Cardiac muscle cell (in vitro differentiated cells and primary cell): ENCODE measurements at regions not wholly inside any gene's neighbourhood (a gene's known extent, or its start where the extent isn't known, plus 50 kb on each side); places are given as distances from the start of the nearest gene placed in this dataset.

Experiments used
- DNase-seq, 2 donors: peaks; one replicate each; pipeline versions ENCODE4 v3.0.0 to v3.0.0-alpha.2; 2010 to 2017; ENCODE audit warnings: low read depth in 1 of 2, low spot score in 1 of 2
- H3K27ac ChIP-seq: fragments of 200-600 bp; sonication (generic); 2 replicates; pipeline ENCODE4 v1.5.1; 2016
- H3K27me3 ChIP-seq: fragments of 200-600 bp; sonication (generic); 2 replicates; pipeline ENCODE4 v1.6.0; 2016; ENCODE audit warnings: control low read depth
- H3K36me3 ChIP-seq: fragments of 200-600 bp; sonication (generic); 2 replicates; pipeline ENCODE4 v1.5.1; 2016; ENCODE audit warnings: control low read depth
- H3K4me1 ChIP-seq: fragments of 200-600 bp; sonication (generic); 2 replicates; pipeline ENCODE4 v1.8.1; 2017; ENCODE audit warnings: low read depth, mild to moderate bottlenecking, mixed run types
- H3K4me3 ChIP-seq: fragments of 200-600 bp; sonication (generic); 2 replicates; pipeline ENCODE4 v1.5.1; 2016; ENCODE audit warnings: mild to moderate bottlenecking
- H3K9me3 ChIP-seq: fragments of 200-600 bp; sonication (generic); 2 replicates; pipeline ENCODE4 v1.5.1; 2017; ENCODE audit warnings: low read depth, mild to moderate bottlenecking, control low read depth
- CTCF ChIP-seq: IDR thresholded peaks from 2 replicates; pipeline ENCODE4 v1.5.1; 2012; ENCODE audit warnings: low read depth, mild to moderate bottlenecking, low read length

GRCh38 chr20:57897156-57897874 lies 187.5 kb upstream of the PMEPA1 start:
- H3K27ac ChIP-seq = no peak overlapping the region
- no peaks in the 10 kb centered on the region for H3K9me3 ChIP-seq
- no peak overlapping the region for H3K4me3 ChIP-seq
- H3K36me3 ChIP-seq = no peaks in the 10 kb centered on the region
- peaks cover 12% of the 10 kb centered on the region for H3K27me3 ChIP-seq
- no peak for TF ChIP-seq CTCF
- no peak for DNase-seq
- H3K4me1 ChIP-seq = no peaks in the 10 kb centered on the region

DNA sequence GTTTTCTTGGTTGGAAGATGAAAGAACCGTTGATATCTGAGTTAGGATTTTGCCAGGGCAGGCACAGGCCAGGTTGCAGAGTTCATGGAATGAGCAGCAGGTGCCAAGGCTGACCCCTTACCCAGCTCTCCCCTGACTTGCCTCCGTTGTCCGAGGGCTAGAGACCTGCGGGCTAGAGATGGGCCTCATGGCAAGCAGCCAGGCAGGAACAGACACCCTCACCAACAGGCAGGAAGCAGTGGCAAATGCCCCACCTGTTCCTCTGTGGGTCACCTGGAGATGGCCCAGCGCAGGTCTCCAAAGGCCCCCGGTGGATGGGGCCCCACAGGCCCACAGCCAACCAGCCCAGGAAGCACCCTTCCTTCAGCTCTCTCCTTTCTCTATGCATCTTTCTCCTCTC lies 186.7 kb upstream of the PMEPA1 start:
- no peaks in the 10 kb centered on the region for H3K4me1 ChIP-seq
- TF ChIP-seq CTCF = no peak
- no peak overlapping the region for H3K4me3 ChIP-seq
- no peak overlapping the region for H3K27ac ChIP-seq
- no peaks in the 10 kb centered on the region for H3K9me3 ChIP-seq
- DNase-seq = no peak
- peaks cover 6% of the 10 kb centered on the region for H3K27me3 ChIP-seq
- H3K36me3 ChIP-seq = no peaks in the 10 kb centered on the region

DNA sequence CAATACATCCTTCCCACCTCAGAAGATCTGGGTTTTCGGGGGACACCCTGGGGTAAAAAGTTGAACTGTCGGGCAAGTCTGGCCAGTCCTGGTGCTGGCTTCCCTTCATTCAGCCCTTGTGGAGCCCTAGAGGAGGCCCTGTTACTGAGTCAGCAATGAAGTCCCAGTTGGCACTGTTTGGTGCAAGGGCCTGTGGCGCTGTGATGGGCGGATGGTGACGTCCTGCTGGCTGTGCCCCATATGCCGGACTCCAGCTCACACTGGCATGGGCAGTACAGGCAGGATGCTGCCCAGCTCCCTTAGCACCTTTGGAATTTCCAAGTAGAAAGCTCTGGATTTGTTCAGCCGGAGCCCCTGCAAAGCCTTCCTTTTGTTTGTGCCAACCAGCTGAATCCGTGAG lies 186.2 kb upstream of the PMEPA1 start:
- H3K4me3 ChIP-seq = no peak overlapping the region
- no peaks in the 10 kb centered on the region for H3K9me3 ChIP-seq
- peaks cover 9% of the 10 kb centered on the region for H3K27me3 ChIP-seq
- TF ChIP-seq CTCF = no peak
- no peak overlapping the region for H3K27ac ChIP-seq
- H3K4me1 ChIP-seq = no peaks in the 10 kb centered on the region
- no peaks in the 10 kb centered on the region for H3K36me3 ChIP-seq
- no peak for DNase-seq

GRCh38 chr20:57895161-57895855 lies 185.5 kb upstream of the PMEPA1 start:
- no peak for DNase-seq
- H3K27me3 ChIP-seq = peaks cover 9% of the 10 kb centered on the region
- H3K9me3 ChIP-seq = no peaks in the 10 kb centered on the region
- no peak overlapping the region for H3K27ac ChIP-seq
- no peaks in the 10 kb centered on the region for H3K4me1 ChIP-seq
- no peaks in the 10 kb centered on the region for H3K36me3 ChIP-seq
- no peak overlapping the region for H3K4me3 ChIP-seq
- TF ChIP-seq CTCF = no peak

DNA sequence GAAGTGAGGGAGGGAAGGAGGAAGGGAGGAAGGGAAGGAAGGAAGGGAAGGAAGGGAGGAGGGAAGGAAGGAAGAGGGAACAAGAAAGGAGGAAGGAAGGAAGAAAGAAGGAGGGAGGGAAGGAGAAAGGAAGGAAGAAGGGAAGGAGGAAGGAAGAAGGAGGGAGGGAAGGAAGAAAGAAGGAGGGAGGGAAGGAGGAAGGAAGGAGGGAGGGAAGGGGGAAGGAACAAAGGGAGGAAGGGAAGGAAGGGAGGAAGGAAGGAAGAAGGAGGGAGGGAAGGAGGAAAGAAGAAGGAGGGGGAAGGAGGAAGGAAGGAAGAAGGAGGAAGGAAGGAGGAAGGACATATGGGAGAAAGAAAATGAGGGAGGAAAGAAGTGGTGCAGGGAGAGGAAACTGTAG lies 184.7 kb upstream of the PMEPA1 start:
- TF ChIP-seq CTCF = no peak
- H3K27ac ChIP-seq = no peak overlapping the region
- H3K4me3 ChIP-seq = no peak overlapping the region
- no peak for DNase-seq
- no peaks in the 10 kb centered on the region for H3K9me3 ChIP-seq
- H3K36me3 ChIP-seq = no peaks in the 10 kb centered on the region
- no peaks in the 10 kb centered on the region for H3K4me1 ChIP-seq
- H3K27me3 ChIP-seq = peaks cover 9% of the 10 kb centered on the region
